H1 (cell line): ENCODE measurements at regions not wholly inside any gene's neighbourhood (a gene's known extent, or its start where the extent isn't known, plus 50 kb on each side); places are given as distances from the start of the nearest gene placed in this dataset.

Source experiments
- CTCF ChIP-seq, 3 experiments: IDR thresholded peaks; 1 replicate in 2 of 3; 2 replicates in 1 of 3; pipeline versions ENCODE4 v1.5.1 to v1.6.1; 2011; ENCODE audit warnings: low read length in 3 of 3, mild to moderate bottlenecking in 3 of 3, inconsistent platforms in 2 of 3, low read depth in 1 of 3, moderate library complexity in 1 of 3; ENCODE audit not compliant: insufficient read depth in 1 of 3; ENCODE audit errors: control extremely low read depth in 1 of 3
- EZH2 ChIP-seq: fragments of 200-600 bp; sonication (generic); IDR thresholded peaks from 2 replicates; pipeline ENCODE4 v1.7.1; 2012; ENCODE audit warnings: low read depth, mild to moderate bottlenecking, moderate library complexity, low read length, inconsistent platforms; ENCODE audit not compliant: severe bottlenecking
- FOSL1 ChIP-seq: IDR thresholded peaks from 2 replicates; pipeline ENCODE4 v1.6.1; 2011; ENCODE audit warnings: mild to moderate bottlenecking, low read depth, low read length, moderate library complexity; ENCODE audit not compliant: insufficient read depth
- HDAC6 ChIP-seq: IDR thresholded peaks from one replicate; pipeline ENCODE4 v1.7.1; 2012; ENCODE audit warnings: low read depth, mild to moderate bottlenecking, inconsistent platforms, low read length, moderate library complexity
- POLR2A ChIP-seq, 2 experiments: IDR thresholded peaks; 1 replicate in 1 of 2; 2 replicates in 1 of 2; pipeline ENCODE4 v1.6.1; 2011; ENCODE audit warnings: low read depth in 2 of 2, low read length in 2 of 2, mild to moderate bottlenecking in 2 of 2; ENCODE audit errors: control extremely low read depth in 1 of 2
- SP1 ChIP-seq: IDR thresholded peaks from 2 replicates; pipeline ENCODE4 v1.6.1; 2011; ENCODE audit warnings: low read depth, low read length

- TF ChIP-seq CTCF (IDR thresholded peaks at IDR 0.05; ENCODE audit: control extremely low read depth in 1 of 3, insufficient read depth in 1 of 3, low read depth in 1 of 3, low read length in 3 of 3) = no peak
- no peak for TF ChIP-seq SP1
- no peak for TF ChIP-seq HDAC6
- no peak for TF ChIP-seq POLR2A (IDR thresholded peaks at IDR 0.05; ENCODE audit: control extremely low read depth in 1 of 2, low read depth in 2 of 2, low read length in 2 of 2)
- no peak for TF ChIP-seq EZH2
- no peak for TF ChIP-seq FOSL1
Observed at GRCh38 chr16:17641990-17642389, 171.2 kb upstream of the XYLT1 start.
